H1 (cell line): ENCODE measurements at regions not wholly inside any gene's neighbourhood (a gene's known extent, or its start where the extent isn't known, plus 50 kb on each side); places are given as distances from the start of the nearest gene placed in this dataset.
A peak's percentile ranks its signal among the peaks of the same experiment; 100 is the strongest.

Source experiments
- CTCF ChIA-PET: fragments of 300-600 bp; sonication (Branson Sonifier 250); formaldehyde crosslinking; loops from one replicate; lab custom pipeline; 2021; ENCODE audit not compliant: partially characterized antibody; lab: Charles Lee
- POLR2A ChIA-PET: fragments of 300-600 bp; sonication (Branson Sonifier 250); formaldehyde crosslinking; loops from one replicate; lab custom pipeline; 2021; ENCODE audit warnings: inconsistent platforms; ENCODE audit not compliant: partially characterized antibody; lab: Charles Lee
- DNase-seq, 2 experiments: peaks; one replicate each; pipeline versions ENCODE4 v3.0.0 to v3.0.0-alpha.2; 2010 to 2022; ENCODE audit warnings: low spot score in 2 of 2, low read depth in 1 of 2, mixed read lengths in 1 of 2
- FAIRE-seq: peaks from 2 replicates; lab custom pipeline; 2011; peaks lifted over from hg19 to GRCh38; lab: Jason Lieb, UNC
- H2AFZ ChIP-seq: 2 replicates; pipeline ENCODE4 v1.8.1; 2012; ENCODE audit warnings: low read length, inconsistent platforms
- H2AK5ac ChIP-seq: 2 replicates; pipeline ENCODE4 v1.6.1; 2013; ENCODE audit warnings: low read depth, low read length
- H2BK120ac ChIP-seq: replicated peaks from 2 replicates; pipeline ENCODE3; 2013; ENCODE audit warnings: low read depth, low read length, inconsistent platforms
- H2BK12ac ChIP-seq: 2 replicates; pipeline ENCODE4 v1.6.1; 2013; ENCODE audit warnings: low read depth, low read length
- H2BK15ac ChIP-seq: 2 replicates; pipeline ENCODE4 v1.6.1; 2013; ENCODE audit warnings: low read length
- H2BK20ac ChIP-seq: 2 replicates; pipeline ENCODE4 v1.6.1; 2013; ENCODE audit warnings: low read length
- H2BK5ac ChIP-seq: 2 replicates; pipeline ENCODE4 v1.6.1; 2013; ENCODE audit warnings: low read depth, low read length
- H3K14ac ChIP-seq: 2 replicates; pipeline ENCODE4 v1.6.1; 2013; ENCODE audit warnings: inconsistent platforms; ENCODE audit not compliant: insufficient read length
- H3K18ac ChIP-seq: 2 replicates; pipeline ENCODE4 v1.6.1; 2013; ENCODE audit warnings: low read length; ENCODE audit errors: extremely low read depth
- H3K23ac ChIP-seq: 2 replicates; pipeline ENCODE4 v1.6.1; 2013; ENCODE audit warnings: inconsistent platforms; ENCODE audit not compliant: insufficient read length
- H3K23me2 ChIP-seq: 2 replicates; pipeline ENCODE4 v1.6.1; 2013; ENCODE audit warnings: low read depth, low read length
- H3K27ac ChIP-seq: 2 replicates; pipeline ENCODE4 v1.6.1; 2011; ENCODE audit warnings: low read depth, low read length, inconsistent platforms
- H3K27me3 ChIP-seq, 4 experiments: replicated peaks in 1 of 4; 1 replicate in 1 of 4; 2 replicates in 3 of 4; pipeline versions ENCODE4 v1.6.1 to v1.8.1; 2011 to 2013; ENCODE audit warnings: low read length in 3 of 4, mild to moderate bottlenecking in 3 of 4, inconsistent platforms in 2 of 4, mixed read lengths in 2 of 4, moderate library complexity in 1 of 4; ENCODE audit not compliant: control insufficient read depth in 3 of 4, insufficient read depth in 3 of 4; ENCODE audit errors: extremely low read depth in 1 of 4
- H3K36me3 ChIP-seq, 4 experiments: 2 replicates each; pipeline versions ENCODE4 v1.6.1 to v1.8.1; 2011 to 2013; ENCODE audit warnings: mild to moderate bottlenecking in 4 of 4, low read length in 3 of 4, moderate library complexity in 2 of 4, control low read depth in 1 of 4, inconsistent platforms in 1 of 4; ENCODE audit not compliant: insufficient read depth in 4 of 4, control insufficient read depth in 2 of 4
- H3K4ac ChIP-seq: replicated peaks from 2 replicates; pipeline ENCODE3; 2013; ENCODE audit warnings: low read length, low read depth, mixed read lengths, inconsistent platforms; ENCODE audit not compliant: insufficient read length
- H3K4me1 ChIP-seq, 4 experiments: replicated peaks in 1 of 4; 1 replicate in 1 of 4; 2 replicates in 3 of 4; pipeline versions ENCODE4 v1.6.1 to v1.8.1; 2011 to 2013; ENCODE audit warnings: low read length in 3 of 4, inconsistent platforms in 2 of 4, mixed read lengths in 1 of 4; ENCODE audit not compliant: insufficient read depth in 4 of 4, control insufficient read depth in 3 of 4
- H3K4me2 ChIP-seq, 2 experiments: 2 replicates each; pipeline versions ENCODE4 v1.6.1 to v1.8.1; 2011 to 2013; ENCODE audit warnings: low read depth in 2 of 2, low read length in 2 of 2, control low read depth in 1 of 2, inconsistent platforms in 1 of 2, mild to moderate bottlenecking in 1 of 2; ENCODE audit not compliant: insufficient read depth in 1 of 2
- H3K4me3 ChIP-seq, 4 experiments: fragments of 200-600, 300-600 bp in 1 of 4; sonication (generic), shearing (Covaris generic), sonication (Bioruptor Twin) in 1 of 4; 2 replicates each; pipeline versions ENCODE4 v1.5.1 to v1.8.1; 2011 to 2016; ENCODE audit warnings: low read length in 4 of 4, low read depth in 3 of 4, control low read depth in 2 of 4, inconsistent platforms in 2 of 4, mild to moderate bottlenecking in 2 of 4, mixed read lengths in 1 of 4, moderate library complexity in 1 of 4; ENCODE audit not compliant: insufficient read depth in 2 of 4; ENCODE audit errors: extremely low read depth in 1 of 4
- H3K56ac ChIP-seq: replicated peaks from 2 replicates; pipeline ENCODE3; 2013; ENCODE audit warnings: low read depth, mild to moderate bottlenecking, mixed read lengths, low read length, inconsistent platforms; ENCODE audit not compliant: insufficient read length
- H3K79me1 ChIP-seq: 2 replicates; pipeline ENCODE4 v1.6.1; 2013; ENCODE audit warnings: low read depth, low read length, control low read depth
- H3K79me2 ChIP-seq, 2 experiments: 2 replicates each; pipeline versions ENCODE4 v1.6.1 to v1.8.1; 2012 to 2013; ENCODE audit warnings: low read length in 2 of 2, mild to moderate bottlenecking in 2 of 2, inconsistent platforms in 1 of 2; ENCODE audit not compliant: insufficient read depth in 2 of 2, control insufficient read depth in 1 of 2
- H3K9ac ChIP-seq, 4 experiments: replicated peaks in 1 of 4; 1 replicate in 1 of 4; 2 replicates in 3 of 4; pipeline versions ENCODE4 v1.6.1 to v1.8.1; 2011 to 2013; ENCODE audit warnings: low read depth in 3 of 4, low read length in 3 of 4, control low read depth in 2 of 4, mild to moderate bottlenecking in 2 of 4, moderate library complexity in 2 of 4, inconsistent platforms in 1 of 4; ENCODE audit errors: extremely low read depth in 1 of 4
- H3K9me3 ChIP-seq, 2 experiments: 2 replicates each; pipeline versions ENCODE4 v1.6.1 to v1.8.1; 2012 to 2013; ENCODE audit warnings: mild to moderate bottlenecking in 2 of 2, moderate library complexity in 2 of 2, control low read depth in 1 of 2, inconsistent platforms in 1 of 2, low read depth in 1 of 2, low read length in 1 of 2, mixed read lengths in 1 of 2; ENCODE audit not compliant: insufficient read depth in 2 of 2
- H4K20me1 ChIP-seq, 2 experiments: replicated peaks in 1 of 2; 2 replicates each; pipeline versions ENCODE3 to v1.8.1; 2011 to 2013; ENCODE audit warnings: inconsistent platforms in 2 of 2, low read length in 2 of 2, mild to moderate bottlenecking in 1 of 2; ENCODE audit not compliant: insufficient read depth in 2 of 2, control insufficient read depth in 1 of 2
- H4K5ac ChIP-seq: 2 replicates; pipeline ENCODE4 v1.6.1; 2013; ENCODE audit warnings: low read length, low read depth, mixed read lengths, inconsistent platforms; ENCODE audit not compliant: insufficient read length
- H4K8ac ChIP-seq: 2 replicates; pipeline ENCODE4 v1.8.0; 2013; ENCODE audit warnings: mild to moderate bottlenecking, moderate library complexity, low read length, inconsistent platforms; ENCODE audit not compliant: insufficient read depth; ENCODE audit errors: extremely low read depth
- H4K91ac ChIP-seq: replicated peaks from 2 replicates; pipeline ENCODE3; 2013; ENCODE audit warnings: low read length, mixed read lengths, inconsistent platforms; ENCODE audit not compliant: insufficient read length
- CHD2 ChIP-seq: IDR thresholded peaks from 2 replicates; pipeline ENCODE4 v1.6.1; 2012; ENCODE audit warnings: low read length, improper control_type of control experiment
- HDAC2 ChIP-seq, 2 experiments: fragments of 300-600 bp in 1 of 2; sonication (generic) in 1 of 2; IDR thresholded peaks; 2 replicates each; pipeline ENCODE4 v1.6.1; 2011 to 2012; ENCODE audit warnings: low read depth in 2 of 2, low read length in 2 of 2, mild to moderate bottlenecking in 2 of 2, moderate library complexity in 2 of 2, borderline replicate concordance in 1 of 2, inconsistent platforms in 1 of 2
- MAX ChIP-seq: IDR thresholded peaks from 2 replicates; pipeline ENCODE4 v1.6.1; 2012; ENCODE audit warnings: inconsistent platforms
- POLR2AphosphoS5 ChIP-seq: IDR thresholded peaks from 2 replicates; pipeline ENCODE4 v1.6.1; 2011; ENCODE audit warnings: low read depth, low read length
- SP1 ChIP-seq: IDR thresholded peaks from 2 replicates; pipeline ENCODE4 v1.6.1; 2011; ENCODE audit warnings: low read depth, low read length
- SP4 ChIP-seq: IDR thresholded peaks from 2 replicates; pipeline ENCODE4 v1.6.1; 2012; ENCODE audit warnings: low read length, inconsistent platforms
- WGBS, 2 experiments: shearing (Covaris generic) in 1 of 2; methylation state at CpG; one replicate each; pipeline versions ENCODE4 v1.1.6 to v1.1.7; 2013 to 2015; ENCODE audit warnings: low lambda C conversion rate in 2 of 2, mixed read lengths in 2 of 2, inconsistent platforms in 1 of 2, low coverage in 1 of 2, missing lambda C conversion rate in 1 of 2; ENCODE audit not compliant: insufficient replicate concordance in 2 of 2, insufficient coverage in 1 of 2, insufficient read length in 1 of 2; ENCODE audit errors: extremely low coverage in 1 of 2, missing lambda C conversion rate in 1 of 2; 5-methylcytosine and 5-hydroxymethylcytosine counted together

GRCh38 chr6:33926451-33926850, 122.6 kb upstream of the MLN start:
- peak; percentile 90 for FAIRE-seq
- Histone ChIP-seq H4K91ac (no peak overlapping the region), H3K23ac (no peak overlapping the region), H2BK15ac (no peak overlapping the region), H3K27ac (no peak overlapping the region), H3K14ac (no peak overlapping the region), H2BK5ac (no peak overlapping the region; the same call in 1 of the 2 replicates), H2AK5ac (no peak overlapping the region), H3K23me2 (no peaks in the 10 kb centered on the region), H2BK20ac (no peak overlapping the region), H3K27me3 (peaks cover 0 to 3% (median 0%) of the 10 kb centered on the region in 4 experiments; a peak in 2 of 7 replicates), H2AFZ (0 out of 2 replicates have a peak overlapping the region, but pooled peaks have one; percentile 27), H3K79me2 (no peaks in the 10 kb centered on the region), H3K4me2 (peak overlapping the region; percentile 15 to 49; a peak in 2 of 4 replicates), H4K20me1 (no peaks in the 10 kb centered on the region), H3K56ac (no peak overlapping the region), H3K9me3 (no peaks in the 10 kb centered on the region), H3K36me3 (no peaks in the 10 kb centered on the region), H3K4me3 (no peak overlapping the region; a peak in 1 of 8 replicates), H3K4ac (no peak overlapping the region), H4K8ac (no peak overlapping the region), H4K5ac (no peak overlapping the region), H3K4me1 (peaks cover 0 to 14% (median 6%) of the 10 kb centered on the region in 4 experiments; a peak in 3 of 7 replicates), H3K9ac (no peak overlapping the region), H2BK120ac (no peak overlapping the region), H2BK12ac (no peak overlapping the region), H3K79me1 (no peaks in the 10 kb centered on the region), H3K18ac (no peak overlapping the region)
- TF ChIP-seq MAX (peak; percentile 43), SP4 (0 out of 2 replicates have a peak, but pooled peaks have one; percentile 47), HDAC2 (IDR thresholded peaks at IDR 0.05; ENCODE audit: borderline replicate concordance in 1 of 2, low read depth in 2 of 2, low read length in 2 of 2) (no peak), SP1 (peak; percentile 92), POLR2AphosphoS5 (no peak), CHD2 (peak; percentile 53; the same call in 1 of the 2 replicates)
- WGBS, 2 experiments: 78% methylated on average over 4 of the region's 4 CpGs; no CpG with 5 or more reads in 1 of the 2 experiments
- ChIA-PET POLR2A (interaction anchor here (1.0 to 1.3 kb wide), 2 partner anchors 12 to 145 kb away, joined by 3 read pairs; no protein-coding TSS in a partner anchor), CTCF (interaction anchor here (0.6 to 2.1 kb wide), 6 partner anchors 10 to 214 kb away, joined by 3 to 9 read pairs (median 3); no protein-coding TSS in a partner anchor)
- peak in 1 of 2 experiments; percentile 63 for DNase-seq
